HepG2 (cell line): ENCODE measurements at regions not wholly inside any gene's neighbourhood (a gene's known extent, or its start where the extent isn't known, plus 50 kb on each side); places are given as distances from the start of the nearest gene placed in this dataset.

ENCODE experiments used
- ATAC-seq: fragments of 200-7000 bp; cut with Tn5 transposase; 3 replicates; pipeline ENCODE4 v1.9.1; 2020; ENCODE audit warnings: mild to moderate bottlenecking, moderate library complexity
- BruUV-seq: library from RNA; stranded (reverse); fragments of 400-500 nt; replicated peaks from 2 replicates; lab custom pipeline; 2021; lab: Mats Ljungman, UMichigan
- CTCF ChIA-PET: fragments of 300-600 bp; formaldehyde crosslinking; extraction: SDS; loops from one replicate; lab custom pipeline; 2021; ENCODE audit warnings: low total read pairs, inconsistent platforms, low intra/inter-chr PET ratio; lab: Yijun Ruan, JAX
- POLR2A ChIA-PET: fragments of 350-600 bp; sonication (Branson Sonifier 250); formaldehyde crosslinking; loops from one replicate; lab custom pipeline; 2020; ENCODE audit warnings: antibody characterized with exemption, inconsistent platforms; lab: Yijun Ruan, JAX
- DNase-seq: peaks from one replicate; pipeline ENCODE4 v3.0.0-alpha.2; 2015; ENCODE audit warnings: low spot score
- FAIRE-seq: peaks from 3 replicates; lab custom pipeline; 2011; peaks lifted over from hg19 to GRCh38; lab: Jason Lieb, UNC
- H2AFZ ChIP-seq: one replicate; pipeline ENCODE4 v1.6.1; 2011; ENCODE audit warnings: low read length, inconsistent platforms
- H3K27ac ChIP-seq: fragments of 300-600 bp; 3 replicates; pipeline ENCODE4 v1.8.0; 2011; ENCODE audit warnings: mixed run types, mild to moderate bottlenecking, mixed read lengths, low read length, inconsistent platforms; ENCODE audit not compliant: insufficient read depth; ENCODE audit errors: extremely low read length
- H3K27me3 ChIP-seq, 2 experiments: fragments of 200-600 bp in 1 of 2; 2 replicates in 1 of 2; 3 replicates in 1 of 2; pipeline versions ENCODE4 v1.6.0 to v1.8.0; 2011; ENCODE audit warnings: low read length in 2 of 2, mild to moderate bottlenecking in 2 of 2, moderate library complexity in 2 of 2, inconsistent platforms in 1 of 2; ENCODE audit not compliant: insufficient read depth in 2 of 2, control insufficient read depth in 1 of 2
- H3K36me3 ChIP-seq, 2 experiments: fragments of 200-600 bp in 1 of 2; replicated peaks in 1 of 2; 2 replicates in 1 of 2; 3 replicates in 1 of 2; pipeline versions ENCODE4 v1.5.1 to v1.8.0; 2011; ENCODE audit warnings: low read length in 2 of 2, inconsistent platforms in 1 of 2; ENCODE audit not compliant: insufficient read depth in 2 of 2, control insufficient read depth in 1 of 2
- H3K4me1 ChIP-seq: 2 replicates; pipeline ENCODE4 v1.5.1; 2012; ENCODE audit warnings: low read length, inconsistent platforms; ENCODE audit not compliant: insufficient read depth
- H3K4me2 ChIP-seq: 2 replicates; pipeline ENCODE4 v1.6.0; 2011; ENCODE audit warnings: low read depth, low read length, inconsistent platforms
- H3K4me3 ChIP-seq, 3 experiments: fragments of 200-600 bp in 1 of 3; sonication (generic), shearing (Covaris generic) in 1 of 3; replicated peaks in 1 of 3; 2 replicates each; pipeline ENCODE4 v1.5.1; 2011 to 2016; ENCODE audit warnings: low read length in 3 of 3, inconsistent platforms in 2 of 3, low read depth in 2 of 3, mild to moderate bottlenecking in 2 of 3, control low read depth in 1 of 3, mixed read lengths in 1 of 3; ENCODE audit not compliant: insufficient read depth in 1 of 3
- H3K79me2 ChIP-seq: one replicate; pipeline ENCODE4 v1.6.1; 2011; ENCODE audit warnings: low read length, inconsistent platforms; ENCODE audit not compliant: insufficient read depth
- H3K9ac ChIP-seq: 2 replicates; pipeline ENCODE4 v1.6.0; 2011; ENCODE audit warnings: mild to moderate bottlenecking, low read depth, low read length, inconsistent platforms; ENCODE audit not compliant: insufficient read depth
- H3K9me3 ChIP-seq: 2 replicates; pipeline ENCODE4 v1.5.1; 2012; ENCODE audit warnings: mild to moderate bottlenecking, low read length
- H4K20me1 ChIP-seq: 2 replicates; pipeline ENCODE4 v1.6.0; 2011; ENCODE audit warnings: inconsistent platforms, mild to moderate bottlenecking, low read length, moderate library complexity; ENCODE audit not compliant: insufficient read depth
- ATAD3A ChIP-seq: sonication (generic); formaldehyde crosslinking; IDR thresholded peaks from 2 replicates; pipeline ENCODE4 v1.4.0; 2020; ENCODE audit warnings: missing genetic modification reagents
- FOXO1 ChIP-seq: sonication (generic); formaldehyde crosslinking; IDR thresholded peaks from 2 replicates; pipeline ENCODE4 v1.4.0; 2020; ENCODE audit warnings: missing genetic modification reagents
- GRHL1 ChIP-seq: sonication (generic); formaldehyde crosslinking; conservative IDR thresholded peaks from 2 replicates; pipeline ENCODE4 v1.8.0; 2022; ENCODE audit warnings: missing genetic modification reagents
- IRX3 ChIP-seq: sonication (generic); formaldehyde crosslinking; IDR thresholded peaks from 2 replicates; pipeline ENCODE4 v1.8.1; 2023; ENCODE audit warnings: mild to moderate bottlenecking, low read depth, missing genetic modification reagents, borderline replicate concordance
- JUND ChIP-seq: sonication (generic); formaldehyde crosslinking; IDR thresholded peaks from 2 replicates; pipeline ENCODE4 v1.8.0; 2022; ENCODE audit warnings: mild to moderate bottlenecking, missing genetic modification reagents
- NFE2 ChIP-seq: sonication (generic); formaldehyde crosslinking; IDR thresholded peaks from 2 replicates; pipeline ENCODE4 v1.4.0; 2020; ENCODE audit warnings: missing genetic modification reagents
- SIX1 ChIP-seq: sonication (generic); formaldehyde crosslinking; IDR thresholded peaks from 2 replicates; pipeline ENCODE4 v1.4.0; 2020; ENCODE audit warnings: missing genetic modification reagents, borderline replicate concordance
- TFDP2 ChIP-seq: sonication (generic); formaldehyde crosslinking; IDR thresholded peaks from 2 replicates; pipeline ENCODE4 v1.4.0; 2020; ENCODE audit warnings: missing genetic modification reagents
- ZNF253 ChIP-seq: sonication (generic); formaldehyde crosslinking; IDR thresholded peaks from 2 replicates; pipeline ENCODE4 v1.8.0; 2022; ENCODE audit warnings: mild to moderate bottlenecking, missing genetic modification reagents, borderline replicate concordance
- ZNF276 ChIP-seq: sonication (generic); formaldehyde crosslinking; IDR thresholded peaks from 2 replicates; pipeline ENCODE4 v1.4.0; 2020; ENCODE audit warnings: mild to moderate bottlenecking, low read depth, missing genetic modification reagents
- ZNF282 ChIP-seq: fragments of 450-650 bp; IDR thresholded peaks from 2 replicates; pipeline ENCODE4 v1.6.1; 2018; ENCODE audit not compliant: partially characterized antibody
- ZNF331 ChIP-seq: sonication (generic); formaldehyde crosslinking; IDR thresholded peaks from 2 replicates; pipeline ENCODE4 v1.4.0; 2020; ENCODE audit warnings: missing genetic modification reagents
- ZNF44 ChIP-seq: sonication (generic); formaldehyde crosslinking; IDR thresholded peaks from 2 replicates; pipeline ENCODE4 v1.5.1; 2020; ENCODE audit warnings: mild to moderate bottlenecking, missing genetic modification reagents
- ZNF468 ChIP-seq: sonication (generic); formaldehyde crosslinking; IDR thresholded peaks from 2 replicates; pipeline ENCODE4 v1.8.0; 2022; ENCODE audit warnings: mild to moderate bottlenecking, moderate library complexity, missing genetic modification reagents
- ZNF660 ChIP-seq: sonication (generic); formaldehyde crosslinking; IDR thresholded peaks from 2 replicates; pipeline ENCODE4 v1.5.1; 2020; ENCODE audit warnings: mild to moderate bottlenecking, low read depth, missing genetic modification reagents, borderline replicate concordance
- ZSCAN31 ChIP-seq: sonication (generic); formaldehyde crosslinking; IDR thresholded peaks from 2 replicates; pipeline ENCODE4 v1.5.0; 2020; ENCODE audit warnings: low read depth, mild to moderate bottlenecking, missing genetic modification reagents
- WGBS: methylation state at CpG from one replicate; pipeline ENCODE4 v1.1.6; 2017; ENCODE audit warnings: low lambda C conversion rate; 5-methylcytosine and 5-hydroxymethylcytosine counted together
- in situ Hi-C: cut with HindIII; loops from 2 replicates; pipeline ENCODE4 v1.10.0; 2017; ENCODE audit warnings: low pct_unique_long_range_greater_than_20kb; ENCODE audit not compliant: extremely low pct_ligation_motif_present
- intact Hi-C: fragments of 100-400 bp; cut with micrococcal nuclease; formaldehyde crosslinking; loops from one replicate; pipeline ENCODE4 v1.10.0; 2022; ENCODE audit not compliant: unreplicated experiment
- TF ChIP-seq, protein P1 (sequence below), 2 experiments: fragments of 450-650 bp in 1 of 2; sonication (generic) in 1 of 2; formaldehyde crosslinking; IDR thresholded peaks; 2 replicates each; pipeline versions ENCODE4 v1.5.0 to v1.8.0; 2020 to 2022; ENCODE audit warnings: mild to moderate bottlenecking in 1 of 2, missing genetic modification reagents in 1 of 2
- TF ChIP-seq, protein P2 (sequence below): sonication (generic); formaldehyde crosslinking; IDR thresholded peaks from 2 replicates; pipeline ENCODE4 v1.4.0; 2020; ENCODE audit warnings: missing genetic modification reagents

- Histone ChIP-seq H3K9me3 (no peaks in the 10 kb centered on the region), H3K79me2 (no peaks in the 10 kb centered on the region), H3K4me2 (no peak overlapping the region), H4K20me1 (no peaks in the 10 kb centered on the region), H3K36me3 (peaks cover 1 to 4% of the 10 kb centered on the region in 2 experiments; a peak in 2 of 5 replicates), H3K4me3 (no peak overlapping the region), H2AFZ (no peak overlapping the region), H3K9ac (no peak overlapping the region), H3K4me1 (no peaks in the 10 kb centered on the region), H3K27me3 (no peaks in the 10 kb centered on the region), H3K27ac (no peak overlapping the region)
- TF ChIP-seq ZNF282 (no peak), ZSCAN31 (CRISPR knock-in tag) (no peak), JUND (CRISPR knock-in tag) (no peak), NFE2 (CRISPR knock-in tag) (no peak), SIX1 (CRISPR knock-in tag) (no peak), ATAD3A (CRISPR knock-in tag) (no peak), TFDP2 (CRISPR knock-in tag) (no peak), ZNF253 (CRISPR knock-in tag) (no peak), ZNF44 (no peak), ZNF331 (no peak), ZNF276 (CRISPR knock-in tag) (no peak), FOXO1 (CRISPR knock-in tag) (no peak), IRX3 (CRISPR knock-in tag) (no peak), GRHL1 (CRISPR knock-in tag) (no peak), ZNF660 (CRISPR knock-in tag) (no peak), ZNF468 (no peak)
- TF ChIP-seq, protein P1, sequence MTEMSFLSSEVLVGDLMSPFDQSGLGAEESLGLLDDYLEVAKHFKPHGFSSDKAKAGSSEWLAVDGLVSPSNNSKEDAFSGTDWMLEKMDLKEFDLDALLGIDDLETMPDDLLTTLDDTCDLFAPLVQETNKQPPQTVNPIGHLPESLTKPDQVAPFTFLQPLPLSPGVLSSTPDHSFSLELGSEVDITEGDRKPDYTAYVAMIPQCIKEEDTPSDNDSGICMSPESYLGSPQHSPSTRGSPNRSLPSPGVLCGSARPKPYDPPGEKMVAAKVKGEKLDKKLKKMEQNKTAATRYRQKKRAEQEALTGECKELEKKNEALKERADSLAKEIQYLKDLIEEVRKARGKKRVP (CRISPR knock-in tag; IDR thresholded peaks at IDR 0.05), result no peak
- TF ChIP-seq, protein P2, sequence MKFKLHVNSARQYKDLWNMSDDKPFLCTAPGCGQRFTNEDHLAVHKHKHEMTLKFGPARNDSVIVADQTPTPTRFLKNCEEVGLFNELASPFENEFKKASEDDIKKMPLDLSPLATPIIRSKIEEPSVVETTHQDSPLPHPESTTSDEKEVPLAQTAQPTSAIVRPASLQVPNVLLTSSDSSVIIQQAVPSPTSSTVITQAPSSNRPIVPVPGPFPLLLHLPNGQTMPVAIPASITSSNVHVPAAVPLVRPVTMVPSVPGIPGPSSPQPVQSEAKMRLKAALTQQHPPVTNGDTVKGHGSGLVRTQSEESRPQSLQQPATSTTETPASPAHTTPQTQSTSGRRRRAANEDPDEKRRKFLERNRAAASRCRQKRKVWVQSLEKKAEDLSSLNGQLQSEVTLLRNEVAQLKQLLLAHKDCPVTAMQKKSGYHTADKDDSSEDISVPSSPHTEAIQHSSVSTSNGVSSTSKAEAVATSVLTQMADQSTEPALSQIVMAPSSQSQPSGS, result no peak
- BruUV-seq, result no TSS peak
- ATAC-seq (no peak), DNase-seq (no peak), FAIRE-seq (no peak)
- ChIA-PET POLR2A (no interaction called here), CTCF (no interaction called here)
- 95% methylated on average over 3 of the region's 3 CpGs for WGBS
- intact Hi-C loops (no loop called here), in situ Hi-C loops (no loop called here)
These were observed 349.8 kb downstream of the DLEU7 start for GRCh38 chr13:50493683-50494082.
